Activated T-helper 2 cell treated with anti-CD3 and anti-CD28 coated beads, Interferon-gamma antibody, Interleukin-2, Interleukin-4, amounts not matched to agents 10 μg/mL and 5 μg/mL and 100 μg/mL, durations not matched to agents 14 hours and 24 hours and 36 hours (primary cell): ENCODE measurements at regions not wholly inside any gene's neighbourhood (a gene's known extent, or its start where the extent isn't known, plus 50 kb on each side); places are given as distances from the start of the nearest gene placed in this dataset.
A peak's percentile ranks its signal among the peaks of the same experiment; 100 is the strongest.
"Not testable (repeated sequence)": the region's sequence is repeated elsewhere in the genome, so short reads cannot be mapped to it uniquely, and the experiment has no call there.

Experiments used
- DNase-seq: peaks from one replicate; pipeline ENCODE4 v3.0.0; 2021; ENCODE audit warnings: low spot score
- H3K27ac Mint-ChIP-seq: one replicate; pipeline ENCODE4 v1.8.0; 2021; ENCODE audit warnings: mixed read lengths
- H3K27me3 Mint-ChIP-seq: one replicate; pipeline ENCODE4 v1.8.0; 2021; ENCODE audit warnings: low read depth, mixed read lengths
- H3K36me3 Mint-ChIP-seq: one replicate; pipeline ENCODE4 v1.8.0; 2021; ENCODE audit warnings: low read depth, mixed read lengths
- H3K4me1 Mint-ChIP-seq: one replicate; pipeline ENCODE4 v1.8.0; 2021; ENCODE audit warnings: low read depth, mixed read lengths
- H3K4me3 Mint-ChIP-seq: one replicate; pipeline ENCODE4 v1.8.0; 2021; ENCODE audit warnings: low read depth, mild to moderate bottlenecking, moderate library complexity, mixed read lengths
- H3K9me3 Mint-ChIP-seq: one replicate; pipeline ENCODE4 v1.8.0; 2021; ENCODE audit warnings: mixed read lengths
- intact Hi-C: fragments of 100-400 bp; cut with micrococcal nuclease; formaldehyde crosslinking; loops from one replicate; pipeline ENCODE4 v1.15.1; 2023

- no peak for DNase-seq
- Mint-ChIP-seq H3K36me3 (no peaks in the 10 kb centered on the region), H3K27ac (no peak overlapping the region), H3K4me3 (no peak overlapping the region), H3K27me3 (peaks cover 20% of the 10 kb centered on the region), H3K9me3 (no peaks in the 10 kb centered on the region), H3K4me1 (peaks cover 17% of the 10 kb centered on the region)
- intact Hi-C loops: no loop called here
These were observed 193.2 kb upstream of the TPRG1 start for GRCh38 chr3:188978421-188979171.

- Mint-ChIP-seq H3K9me3 (no peaks in the 10 kb centered on the region), H3K27ac (no peak overlapping the region), H3K4me1 (peaks cover 14% of the 10 kb centered on the region), H3K27me3 (peaks cover 24% of the 10 kb centered on the region), H3K36me3 (no peaks in the 10 kb centered on the region), H3K4me3 (no peak overlapping the region)
- intact Hi-C loops: no loop called here
- no peak for DNase-seq
These were observed 192.5 kb upstream of the TPRG1 start for GRCh38 chr3:188979248-188979647.

- Mint-ChIP-seq H3K36me3 (no peaks in the 10 kb centered on the region), H3K4me1 (peaks cover 8% of the 10 kb centered on the region), H3K27me3 (peaks cover 26% of the 10 kb centered on the region), H3K27ac (no peak overlapping the region), H3K4me3 (no peak overlapping the region), H3K9me3 (no peaks in the 10 kb centered on the region)
- no peak for DNase-seq
- intact Hi-C loops: no loop called here
These were observed 192.0 kb upstream of the TPRG1 start for GRCh38 chr3:188979669-188980310.

- H3K36me3 Mint-ChIP-seq: no peaks in the 10 kb centered on the region
- no peaks in the 10 kb centered on the region for H3K9me3 Mint-ChIP-seq
- intact Hi-C loops: no loop called here
- DNase-seq: no peak
- no peak overlapping the region for H3K4me3 Mint-ChIP-seq
- H3K4me1 Mint-ChIP-seq: no peaks in the 10 kb centered on the region
- no peak overlapping the region for H3K27ac Mint-ChIP-seq
- peaks cover 35% of the 10 kb centered on the region for H3K27me3 Mint-ChIP-seq
These were observed 178.6 kb upstream of the TPRG1 start for GRCh38 chr3:188993181-188993580.

- intact Hi-C loops: no loop called here
- Mint-ChIP-seq H3K27me3 (peaks cover 13% of the 10 kb centered on the region), H3K4me3 (no peak overlapping the region), H3K36me3 (no peaks in the 10 kb centered on the region), H3K9me3 (peaks cover 5% of the 10 kb centered on the region), H3K4me1 (no peaks in the 10 kb centered on the region), H3K27ac (no peak overlapping the region)
- no peak for DNase-seq
These were observed 170.2 kb upstream of the TPRG1 start for GRCh38 chr3:189001559-189001958.

DNA sequence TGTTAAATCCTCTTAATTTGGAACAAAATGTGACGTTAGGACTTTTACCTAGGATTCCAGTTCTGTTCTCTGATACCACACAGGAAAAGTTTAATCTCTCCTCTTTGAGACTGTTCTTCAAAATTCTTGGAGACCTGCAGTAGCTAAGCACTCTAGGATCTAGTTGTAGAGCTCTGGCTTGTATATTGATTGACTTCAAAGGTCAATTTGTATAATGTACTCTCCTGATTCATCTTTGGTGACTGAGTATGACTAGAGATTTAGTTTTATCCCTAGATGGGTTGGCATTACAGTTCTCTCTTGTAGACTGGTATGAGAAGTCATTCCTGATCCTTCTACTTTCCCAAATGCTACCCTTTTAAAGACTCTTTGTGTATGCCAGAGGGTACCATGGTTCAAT, 168.4 kb upstream of the TPRG1 start:
- Mint-ChIP-seq H3K4me1 (no peaks in the 10 kb centered on the region), H3K9me3 (peaks cover 6% of the 10 kb centered on the region), H3K36me3 (no peaks in the 10 kb centered on the region), H3K27me3 (peaks cover 13% of the 10 kb centered on the region), H3K4me3 (no peak overlapping the region), H3K27ac (no peak overlapping the region)
- DNase-seq: no peak
- intact Hi-C loops: no loop called here

GRCh38 chr3:189013224-189013888, 158.4 kb upstream of the TPRG1 start:
- intact Hi-C loops: loop anchor here (1.0 kb wide), 1 partner anchor 26 kb away; no protein-coding TSS in a partner anchor
- H3K9me3 Mint-ChIP-seq: peaks cover 67% of the 10 kb centered on the region
- peaks cover 21% of the 10 kb centered on the region for H3K4me1 Mint-ChIP-seq
- peak overlapping the region; percentile 42 for H3K27ac Mint-ChIP-seq
- H3K36me3 Mint-ChIP-seq: peaks cover 42% of the 10 kb centered on the region
- DNase-seq: no peak
- no peak overlapping the region for H3K4me3 Mint-ChIP-seq
- peaks cover 7% of the 10 kb centered on the region for H3K27me3 Mint-ChIP-seq

- H3K4me1 Mint-ChIP-seq: peaks cover 21% of the 10 kb centered on the region
- no peak overlapping the region for H3K4me3 Mint-ChIP-seq
- DNase-seq: no peak
- H3K27me3 Mint-ChIP-seq: peaks cover 7% of the 10 kb centered on the region
- peak overlapping the region; percentile 6 for H3K27ac Mint-ChIP-seq
- intact Hi-C loops: no loop called here
- H3K9me3 Mint-ChIP-seq: peaks cover 63% of the 10 kb centered on the region
- peaks cover 42% of the 10 kb centered on the region for H3K36me3 Mint-ChIP-seq
These were observed 157.2 kb upstream of the TPRG1 start for GRCh38 chr3:189014526-189014925.

- H3K36me3 Mint-ChIP-seq, H3K27me3 Mint-ChIP-seq, H3K4me3 Mint-ChIP-seq, H3K4me1 Mint-ChIP-seq, H3K27ac Mint-ChIP-seq, DNase-seq, intact Hi-C loops, H3K9me3 Mint-ChIP-seq: not testable (repeated sequence)
These were observed 148.9 kb upstream of the TPRG1 start for GRCh38 chr3:189022576-189023466.

- Mint-ChIP-seq H3K36me3 (peaks cover 3% of the 10 kb centered on the region), H3K9me3 (peaks cover 25% of the 10 kb centered on the region), H3K4me3 (no peak overlapping the region), H3K27me3 (peaks cover 14% of the 10 kb centered on the region), H3K27ac (no peak overlapping the region), H3K4me1 (peaks cover 4% of the 10 kb centered on the region)
- DNase-seq: no peak
- intact Hi-C loops: no loop called here
These were observed 145.9 kb upstream of the TPRG1 start for GRCh38 chr3:189025866-189026265.

GRCh38 chr3:189027626-189028155, 144.1 kb upstream of the TPRG1 start:
- Mint-ChIP-seq H3K36me3 (peaks cover 3% of the 10 kb centered on the region), H3K27me3 (peaks cover 14% of the 10 kb centered on the region), H3K27ac (no peak overlapping the region), H3K4me1 (peaks cover 4% of the 10 kb centered on the region), H3K9me3 (peaks cover 25% of the 10 kb centered on the region), H3K4me3 (no peak overlapping the region)
- no peak for DNase-seq
- intact Hi-C loops: no loop called here
